ENCODE measurements at regions not wholly inside any gene's neighbourhood (a gene's known extent, or its start where the extent isn't known, plus 50 kb on each side); places are given as distances from the start of the nearest gene placed in this dataset.

- DNase-seq: no peak
- no peak overlapping the region for H3K27ac ChIP-seq
- H3K4me1 ChIP-seq: no peaks in the 10 kb centered on the region
- H3K27me3 ChIP-seq: no peaks in the 10 kb centered on the region
- intact Hi-C loops (cut with DNase I; ENCODE audit: low total_unique reads): no loop called here
- no peaks in the 10 kb centered on the region for H3K36me3 ChIP-seq
- H3K4me3 ChIP-seq: no peak overlapping the region
- H3K9me3 ChIP-seq: no peaks in the 10 kb centered on the region
- no peak for TF ChIP-seq POLR2A (IDR thresholded peaks at IDR 0.05)
- TF ChIP-seq CTCF (IDR thresholded peaks at IDR 0.05): no peak
Observed at GRCh38 chr9:16247188-16247875, 623.1 kb downstream of the BNC2 start.

GRCh38 chr9:16248822-16249221, 621.6 kb downstream of the BNC2 start:
- no peak for DNase-seq
- no peaks in the 10 kb centered on the region for H3K36me3 ChIP-seq
- H3K27me3 ChIP-seq: no peaks in the 10 kb centered on the region
- intact Hi-C loops (cut with DNase I; ENCODE audit: low total_unique reads): no loop called here
- no peaks in the 10 kb centered on the region for H3K9me3 ChIP-seq
- no peak for TF ChIP-seq POLR2A (IDR thresholded peaks at IDR 0.05)
- no peak for TF ChIP-seq CTCF (IDR thresholded peaks at IDR 0.05)
- H3K4me3 ChIP-seq: no peak overlapping the region
- no peak overlapping the region for H3K27ac ChIP-seq
- no peaks in the 10 kb centered on the region for H3K4me1 ChIP-seq

GRCh38 chr9:16252616-16253015, 617.9 kb downstream of the BNC2 start:
- Histone ChIP-seq H3K4me1 (no peaks in the 10 kb centered on the region), H3K27ac (peak overlapping the region in 1 of 2 donors; percentile 26), H3K36me3 (no peaks in the 10 kb centered on the region), H3K27me3 (no peaks in the 10 kb centered on the region), H3K4me3 (no peak overlapping the region), H3K9me3 (no peaks in the 10 kb centered on the region)
- no peak for DNase-seq
- no peak for TF ChIP-seq POLR2A (IDR thresholded peaks at IDR 0.05)
- TF ChIP-seq CTCF (IDR thresholded peaks at IDR 0.05): no peak
- intact Hi-C loops (cut with DNase I; ENCODE audit: low total_unique reads): no loop called here

- Histone ChIP-seq H3K4me3 (no peak overlapping the region), H3K36me3 (no peaks in the 10 kb centered on the region), H3K27ac (no peak overlapping the region), H3K9me3 (no peaks in the 10 kb centered on the region), H3K4me1 (no peaks in the 10 kb centered on the region), H3K27me3 (no peaks in the 10 kb centered on the region)
- no peak for TF ChIP-seq POLR2A (IDR thresholded peaks at IDR 0.05)
- TF ChIP-seq CTCF (IDR thresholded peaks at IDR 0.05): no peak
- DNase-seq: no peak
- intact Hi-C loops (cut with DNase I; ENCODE audit: low total_unique reads): no loop called here
Observed at GRCh38 chr9:16254674-16255073, 615.8 kb downstream of the BNC2 start.

GRCh38 chr9:16255217-16255616, 615.3 kb downstream of the BNC2 start:
- Histone ChIP-seq H3K9me3 (no peaks in the 10 kb centered on the region), H3K27ac (no peak overlapping the region), H3K4me3 (no peak overlapping the region), H3K36me3 (no peaks in the 10 kb centered on the region), H3K27me3 (no peaks in the 10 kb centered on the region), H3K4me1 (no peaks in the 10 kb centered on the region)
- DNase-seq: no peak
- no peak for TF ChIP-seq POLR2A (IDR thresholded peaks at IDR 0.05)
- no peak for TF ChIP-seq CTCF (IDR thresholded peaks at IDR 0.05)
- intact Hi-C loops (cut with DNase I; ENCODE audit: low total_unique reads): no loop called here
